Suppressor macrophage treated with lipopolysaccharide for 1 hour (primary cell): ENCODE measurements at regions not wholly inside any gene's neighbourhood (a gene's known extent, or its start where the extent isn't known, plus 50 kb on each side); places are given as distances from the start of the nearest gene placed in this dataset.
"Not testable (repeated sequence)": the region's sequence is repeated elsewhere in the genome, so short reads cannot be mapped to it uniquely, and the experiment has no call there.

ENCODE experiments used
- DNase-seq, 3 donors: peaks; one replicate each; pipeline ENCODE4 v3.0.0-alpha.2; 2020 to 2022

DNA sequence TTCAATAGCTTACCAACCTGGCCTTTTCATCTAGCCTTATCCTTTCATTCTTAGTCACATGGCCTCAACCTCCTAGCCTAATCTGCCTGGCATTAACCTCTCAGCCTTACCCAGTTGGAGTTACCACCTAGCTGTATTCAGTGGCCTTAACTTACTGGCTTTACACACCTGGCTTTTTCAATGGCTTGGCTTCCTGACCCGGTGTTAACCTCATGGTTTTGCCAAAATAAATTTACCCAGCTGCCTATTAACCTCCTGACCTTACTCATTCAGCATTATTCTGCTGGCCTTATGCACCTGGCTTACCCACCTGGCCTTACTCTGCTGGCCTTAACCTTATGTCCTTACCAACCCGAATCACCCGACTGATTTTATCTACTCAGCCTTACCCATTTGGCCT is 135.5 kb upstream of the ZSWIM2 start:
- peak in 1 of 3 donors; percentile 6 for DNase-seq

DNA sequence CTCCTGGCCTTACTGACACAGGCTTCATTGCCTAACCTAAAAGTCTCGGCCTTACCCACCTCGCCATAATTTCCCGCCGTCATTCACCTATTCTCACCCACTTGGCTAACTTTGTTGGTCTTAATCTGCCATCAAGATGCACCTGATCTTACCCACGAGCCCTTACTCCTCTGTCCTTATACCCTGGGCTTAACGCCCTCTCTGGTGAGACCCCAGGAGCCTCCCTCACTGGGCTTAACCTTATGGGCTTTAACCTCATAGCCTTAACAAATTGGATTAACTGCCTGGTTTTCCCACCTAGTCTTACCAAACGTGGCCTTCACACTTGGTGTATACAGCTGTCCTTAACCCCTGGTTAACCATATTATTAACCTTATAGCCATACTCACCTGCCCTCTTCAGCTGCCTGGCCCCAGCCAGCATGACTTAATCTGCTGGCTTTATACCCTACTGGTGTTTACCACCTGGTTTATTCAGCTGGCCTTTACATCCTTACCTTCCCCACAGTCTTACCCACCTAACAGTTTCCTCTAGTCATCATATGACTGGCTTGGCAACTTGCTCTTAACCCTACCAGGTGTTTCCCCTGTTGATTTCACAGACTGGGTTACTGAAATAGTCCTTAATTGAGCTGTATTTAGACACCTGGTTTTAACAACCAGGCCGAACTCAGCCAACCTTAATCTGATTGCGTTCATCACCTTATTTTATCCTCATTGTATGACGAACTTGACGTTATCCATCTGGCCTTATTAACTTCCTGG is 132.0 kb upstream of the ZSWIM2 start:
- no peak for DNase-seq

GRCh38 chr2:186980117-186980442 is 131.1 kb upstream of the ZSWIM2 start:
- DNase-seq, result peak in 1 of 3 donors; percentile 5

DNA sequence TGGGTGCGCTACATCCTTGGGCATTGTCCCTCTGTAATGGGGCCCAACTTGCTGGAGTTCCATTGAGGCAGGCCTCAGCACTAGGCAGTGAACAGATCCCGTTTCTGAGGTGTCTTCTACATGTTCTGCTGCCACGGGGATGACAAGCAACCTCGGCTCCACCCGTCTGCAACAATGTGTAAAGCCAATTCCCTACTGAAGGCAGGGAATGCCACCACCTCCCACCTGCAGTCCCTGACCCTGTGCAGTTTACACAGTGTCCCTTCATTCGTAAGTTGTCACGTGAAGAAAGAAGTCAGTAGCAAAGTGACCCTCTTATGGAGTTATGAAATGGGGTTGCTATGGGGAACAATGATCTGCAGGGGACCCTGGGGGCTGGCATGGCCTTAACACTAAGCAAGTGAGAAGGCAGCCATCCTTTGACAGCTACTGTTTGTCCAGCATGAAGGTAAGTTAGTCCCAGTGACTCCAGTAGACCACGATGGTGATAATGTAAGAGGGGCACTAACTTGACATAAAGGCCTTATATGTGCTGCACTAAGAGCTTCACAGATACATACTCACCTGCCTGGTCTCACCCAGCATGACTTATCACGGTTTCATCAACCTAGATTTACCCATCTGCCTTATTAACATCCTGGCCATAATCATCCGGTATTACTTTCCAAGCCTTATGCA is 130.6 kb upstream of the ZSWIM2 start:
- peak in 1 of 3 donors; percentile 4 for DNase-seq

- no peak for DNase-seq
Measured at GRCh38 chr2:186977433-186978045, 128.6 kb upstream of the ZSWIM2 start.

DNA sequence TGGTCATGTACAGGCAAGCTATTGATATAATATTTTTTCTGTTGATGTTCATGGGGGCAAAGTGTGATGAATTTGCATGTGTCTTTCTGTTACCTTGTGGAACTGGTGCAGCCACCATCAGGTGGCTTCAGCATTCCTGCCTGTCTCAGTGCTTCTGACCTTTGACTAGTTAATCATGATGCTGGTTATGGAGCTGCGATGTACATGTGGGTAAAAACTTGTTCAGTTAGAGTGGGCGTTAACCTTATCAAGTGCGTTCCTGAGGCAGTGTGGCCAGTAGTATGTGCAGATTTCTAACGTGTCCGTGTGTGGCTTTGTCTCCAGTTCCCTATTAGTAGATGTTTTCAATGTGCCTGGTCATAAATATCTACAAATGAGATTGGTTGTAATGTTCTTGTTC is 127.4 kb upstream of the ZSWIM2 start:
- no peak for DNase-seq

DNA sequence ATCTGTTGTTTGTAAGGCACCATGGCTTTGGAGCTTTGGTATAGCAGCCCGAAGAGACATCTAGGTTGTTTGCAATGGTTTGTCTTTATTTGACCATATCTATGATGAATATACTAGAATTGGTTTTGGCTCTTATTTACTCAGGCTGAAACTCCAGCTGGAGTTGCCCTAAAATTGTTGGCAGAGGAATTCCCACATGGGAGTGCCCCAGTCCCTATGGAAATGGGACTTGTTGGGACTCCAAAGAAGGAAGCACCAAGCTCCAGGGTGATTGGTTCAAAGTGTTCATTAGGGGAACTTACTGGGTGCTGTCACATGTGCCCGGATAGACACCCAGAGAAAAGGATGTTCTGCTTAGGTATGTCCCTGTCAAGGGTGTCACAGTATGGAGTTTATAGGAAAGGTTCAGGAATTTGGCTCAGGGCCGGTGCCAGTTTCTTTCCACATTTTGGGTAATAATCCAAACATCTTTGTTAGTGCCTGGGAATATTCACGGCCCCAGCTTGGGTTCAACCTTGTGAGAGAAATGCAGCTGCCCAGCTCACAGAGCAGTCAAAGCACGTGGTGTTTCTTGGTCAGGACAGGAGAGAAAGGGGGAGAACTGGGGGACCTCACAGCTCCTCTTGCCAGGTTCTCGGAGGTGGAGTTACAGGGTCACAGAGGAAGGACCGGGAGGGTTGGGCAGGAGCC is 123.5 kb upstream of the ZSWIM2 start:
- DNase-seq, result no peak

DNA sequence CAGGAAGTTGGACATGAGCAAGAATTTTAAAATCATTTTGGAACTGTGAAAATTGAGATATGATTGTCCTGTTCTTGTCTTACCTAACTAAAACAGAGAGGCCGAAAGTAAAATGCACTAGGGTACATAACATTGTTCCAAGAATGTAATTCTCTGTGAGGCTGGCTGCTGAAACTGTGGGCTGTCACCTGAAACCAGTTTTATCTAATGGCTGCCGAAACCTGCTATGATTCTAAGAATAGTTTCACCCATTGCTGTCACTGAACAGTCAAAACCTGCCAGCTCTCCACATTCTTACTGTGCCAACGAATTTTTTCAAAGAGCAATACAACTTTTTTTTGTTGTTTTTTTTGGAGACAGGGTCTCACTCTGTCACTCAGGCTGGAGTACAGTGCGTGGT is 119.3 kb upstream of the ZSWIM2 start:
- no peak for DNase-seq

- DNase-seq, result no peak
Measured at GRCh38 chr2:186966015-186966414, 117.0 kb upstream of the ZSWIM2 start.

DNA sequence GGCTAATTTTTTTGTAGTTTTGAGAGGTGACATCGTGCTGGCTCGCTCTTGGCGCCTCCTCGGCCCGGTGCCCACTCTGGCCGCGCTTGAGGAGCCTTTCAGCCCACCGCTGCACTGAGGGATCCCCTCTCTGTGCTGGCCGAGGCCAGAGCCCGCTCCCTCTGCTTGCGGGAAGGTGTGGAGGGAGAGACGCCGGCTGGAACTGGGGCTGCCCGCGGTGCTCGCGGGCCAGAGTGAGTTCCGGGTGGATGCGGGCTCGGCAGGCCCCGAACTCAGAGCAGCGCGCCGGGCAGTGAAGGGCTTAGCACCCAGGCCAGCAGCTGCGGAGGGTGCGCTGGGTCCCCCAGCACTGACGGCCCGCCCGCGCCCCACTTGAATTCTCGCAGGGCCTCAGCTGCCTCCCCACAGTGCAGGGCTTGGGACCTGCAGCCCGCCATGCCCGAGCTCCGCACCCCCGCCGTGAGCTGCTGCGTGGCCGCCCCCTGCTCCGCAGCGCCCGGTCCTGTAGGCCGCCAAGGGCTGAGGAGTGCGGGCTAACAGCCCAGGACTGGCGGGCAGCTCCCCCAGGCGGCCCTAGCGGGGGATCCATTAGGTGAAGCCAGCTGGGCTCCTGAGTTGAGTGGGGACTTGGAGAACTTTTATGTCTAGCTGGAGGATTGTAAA is 113.2 kb upstream of the ZSWIM2 start:
- no peak for DNase-seq

GRCh38 chr2:186960241-186960640 is 111.3 kb upstream of the ZSWIM2 start:
- not testable (repeated sequence) for DNase-seq

- DNase-seq, result no peak
Measured at GRCh38 chr2:186959486-186959885, 110.5 kb upstream of the ZSWIM2 start.

DNA sequence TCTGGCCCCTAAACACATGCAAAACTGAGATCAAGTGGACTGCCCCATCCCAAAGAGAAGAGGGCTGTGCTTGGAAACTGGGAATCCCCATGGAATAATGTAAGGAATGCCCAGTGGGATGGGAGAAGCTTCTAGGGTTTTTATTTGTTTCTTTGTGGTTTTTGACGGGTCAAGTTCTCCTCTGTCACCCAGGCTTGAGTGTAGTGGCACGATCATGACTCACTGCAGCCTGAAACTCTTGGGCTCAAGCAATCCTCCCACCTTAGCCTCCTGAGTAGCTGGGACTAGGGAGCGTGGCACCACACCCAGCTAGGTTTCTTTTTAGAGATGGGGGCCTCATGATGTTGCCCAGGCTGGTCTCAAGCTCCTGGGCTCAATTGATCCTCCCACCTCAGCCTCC is 101.7 kb upstream of the ZSWIM2 start:
- peak in 1 of 3 donors; percentile 23 for DNase-seq

GRCh38 chr2:186949726-186950256 is 100.8 kb upstream of the ZSWIM2 start:
- peak; percentile 41 to 51 (median 42) for DNase-seq

DNA sequence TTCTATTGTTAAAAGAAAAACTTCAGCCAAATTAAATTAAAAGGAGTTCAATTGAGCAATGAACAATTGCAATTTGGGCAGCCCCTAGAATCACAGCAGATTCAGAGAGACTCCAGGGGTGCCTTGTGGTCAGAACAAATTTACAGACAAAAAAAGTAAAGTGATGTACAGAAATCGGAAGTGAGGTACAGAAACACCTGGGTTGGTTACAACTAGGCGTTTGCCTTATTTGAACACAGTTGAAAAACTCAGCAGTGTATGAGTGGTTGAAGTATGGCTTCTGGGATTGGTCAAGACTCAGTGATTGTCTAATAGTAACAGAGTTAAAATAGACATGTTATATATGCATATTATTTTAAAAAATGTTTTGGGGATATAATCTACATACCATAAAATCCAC is 98.5 kb upstream of the ZSWIM2 start:
- DNase-seq, result no peak

DNA sequence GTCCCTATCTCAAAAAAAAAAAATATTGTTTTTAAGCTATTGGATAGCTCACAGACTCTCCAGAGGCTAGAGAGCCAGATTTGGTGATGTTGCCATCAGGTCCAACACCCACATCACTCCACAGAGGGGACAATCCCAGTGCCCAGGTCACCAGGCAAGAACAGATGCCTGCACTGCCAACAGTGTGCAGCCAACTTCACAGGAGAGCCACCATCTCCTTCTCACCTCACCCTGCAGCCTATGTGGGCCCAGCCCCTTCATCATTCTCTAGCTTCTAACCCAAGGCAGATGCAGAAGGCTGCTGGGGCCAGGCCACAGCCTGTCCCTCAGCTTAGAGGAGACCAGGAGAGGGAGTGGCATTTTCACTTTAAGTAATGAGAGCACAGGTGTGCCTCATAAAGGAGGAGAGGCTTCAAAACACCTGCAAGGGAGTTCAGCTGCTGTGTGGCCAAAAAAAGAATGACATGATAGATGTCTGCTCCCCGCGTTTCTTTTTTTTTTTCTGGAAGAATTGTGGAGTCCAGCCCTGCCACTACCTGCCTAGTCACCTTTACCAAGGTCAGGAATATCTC is 98.0 kb upstream of the ZSWIM2 start:
- DNase-seq, result no peak

DNA sequence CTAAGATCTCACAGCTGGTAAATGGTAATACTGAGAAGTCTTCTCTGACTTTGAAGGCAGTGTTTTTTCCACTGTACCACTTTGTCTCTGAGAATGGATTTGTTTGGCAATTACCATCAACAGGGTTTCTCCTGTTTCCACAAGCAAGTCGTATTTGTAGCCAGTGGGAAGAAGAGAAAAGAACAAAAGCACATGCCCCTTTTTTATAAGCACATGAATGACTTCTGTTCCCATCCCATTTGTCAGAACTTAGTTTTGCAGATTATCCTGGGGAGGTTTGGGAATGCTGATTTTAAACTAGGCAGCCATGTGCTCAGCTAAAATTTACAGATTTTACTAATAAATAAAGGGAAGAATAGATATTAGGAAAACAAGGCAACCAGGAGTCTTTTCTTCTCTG is 92.9 kb upstream of the ZSWIM2 start:
- DNase-seq, result no peak

DNA sequence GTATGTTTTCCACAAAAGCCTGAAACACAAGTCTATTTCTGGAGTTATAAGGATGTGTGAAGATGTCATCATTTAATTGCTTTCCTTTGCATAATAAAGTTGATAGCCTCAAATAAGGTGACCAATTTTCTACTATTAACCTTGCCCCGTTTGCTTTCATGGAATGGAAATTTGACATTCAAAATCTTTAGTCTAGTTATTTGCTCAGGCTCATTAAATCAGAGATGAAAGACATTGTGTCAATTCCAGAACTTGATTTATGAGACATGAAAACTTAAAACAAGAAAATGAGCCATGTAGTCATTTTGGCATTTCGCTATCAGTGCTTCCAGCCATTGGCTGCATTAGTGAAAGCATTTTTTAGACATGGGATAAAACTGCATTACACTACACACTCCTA is 91.5 kb upstream of the ZSWIM2 start:
- DNase-seq, result no peak

DNA sequence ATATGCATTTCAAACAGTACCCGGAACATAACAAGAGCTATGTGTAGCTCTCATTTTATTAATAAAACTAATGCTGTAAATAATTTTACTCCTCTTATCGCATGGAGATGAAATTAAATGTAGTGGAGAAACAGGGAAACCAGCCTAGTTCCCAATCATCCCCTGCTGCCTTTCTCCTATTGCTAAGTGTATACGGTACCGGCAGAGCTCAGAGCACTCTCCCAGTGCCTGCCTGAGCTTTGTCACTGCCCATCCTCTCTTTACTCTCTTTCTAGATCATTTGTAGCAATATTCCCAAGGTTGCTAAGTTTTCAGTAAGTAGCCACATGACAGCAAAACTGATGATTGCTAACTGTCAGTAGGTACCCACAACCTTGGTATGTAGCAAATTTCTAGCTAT is 85.5 kb upstream of the ZSWIM2 start:
- DNase-seq, result no peak

- DNase-seq, result no peak
Measured at GRCh38 chr2:186927867-186928191, 78.9 kb upstream of the ZSWIM2 start.

- no peak for DNase-seq
Measured at GRCh38 chr2:186927185-186927866, 78.4 kb upstream of the ZSWIM2 start.

DNA sequence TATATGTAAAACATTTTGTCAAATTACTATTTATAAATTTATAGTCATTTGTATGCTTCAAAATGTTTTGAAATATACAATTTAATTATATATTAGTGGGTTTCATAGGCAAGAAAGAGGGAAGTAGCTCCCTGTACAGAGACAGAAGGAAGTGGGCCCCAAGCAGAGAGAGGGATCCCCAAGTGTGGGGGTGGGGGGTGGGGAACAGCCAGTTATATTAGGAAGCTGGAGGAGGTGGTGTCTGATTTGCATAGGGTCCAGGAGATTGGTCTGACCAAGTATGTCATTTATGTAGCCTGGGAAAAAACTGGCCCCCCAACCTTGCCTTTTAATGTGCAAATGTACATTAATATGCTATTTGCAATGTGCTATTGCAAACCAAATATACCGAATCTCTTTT is 76.5 kb upstream of the ZSWIM2 start:
- DNase-seq, result peak; percentile 14 to 20 (median 20)
